ENCODE measurements at regions not wholly inside any gene's neighbourhood (a gene's known extent, or its start where the extent isn't known, plus 50 kb on each side); places are given as distances from the start of the nearest gene placed in this dataset.
A peak's percentile ranks its signal among the peaks of the same experiment; 100 is the strongest.
"Not testable (repeated sequence)": the region's sequence is repeated elsewhere in the genome, so short reads cannot be mapped to it uniquely, and the experiment has no call there.

- not testable (repeated sequence) for DNase-seq
These were observed 890.1 kb upstream of the MANEA start for GRCh38 chr6:94687255-94687654.

- DNase-seq = no peak
These were observed 893.9 kb upstream of the MANEA start for GRCh38 chr6:94683409-94683808.

- no peak for DNase-seq
These were observed 896.6 kb upstream of the MANEA start for GRCh38 chr6:94680669-94681212.

- no peak for DNase-seq
These were observed 904.1 kb upstream of the MANEA start for GRCh38 chr6:94673251-94673650.

GRCh38 chr6:94670017-94670416 lies 907.3 kb upstream of the MANEA start:
- no peak for DNase-seq

DNA sequence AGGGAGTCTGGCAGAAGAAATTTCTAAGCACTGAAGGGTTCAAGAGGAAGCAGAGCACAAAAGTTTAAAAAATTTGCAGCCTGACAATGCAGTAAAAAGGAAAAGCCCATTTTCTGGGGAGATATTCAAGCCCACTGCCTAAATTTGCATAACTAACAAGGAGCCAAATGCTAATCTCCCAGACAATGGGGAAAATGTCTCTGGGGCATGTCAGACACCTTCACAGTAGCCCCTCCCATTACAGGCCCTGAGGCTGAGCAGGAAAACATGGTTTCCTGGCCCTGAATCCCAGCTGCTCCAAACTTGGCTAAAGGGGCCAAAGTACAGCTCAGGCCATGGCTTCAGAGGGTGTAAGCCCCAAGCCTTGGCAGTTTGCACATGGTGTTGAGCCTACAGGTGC lies 908.5 kb upstream of the MANEA start:
- DNase-seq = no peak

DNA sequence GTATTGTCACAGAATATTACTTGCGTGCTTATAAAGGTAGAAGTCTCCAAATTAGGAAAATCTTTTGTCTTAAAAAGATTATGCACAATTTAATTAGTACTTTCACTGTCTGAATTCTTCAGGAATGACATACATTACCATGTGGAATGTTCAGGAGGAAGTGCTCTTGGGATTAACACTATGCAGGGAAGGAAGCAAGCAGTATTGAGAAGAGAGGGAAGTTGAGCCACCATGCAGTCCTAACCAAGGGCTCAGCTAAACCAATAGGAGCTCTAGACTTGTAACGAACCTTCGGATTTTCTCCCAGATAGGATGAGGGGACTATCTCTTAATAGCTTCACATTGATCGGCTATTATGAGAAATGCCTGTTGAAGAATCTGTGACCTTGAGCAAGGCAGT lies 918.4 kb upstream of the MANEA start:
- no peak for DNase-seq

GRCh38 chr6:94651239-94651638 lies 926.1 kb upstream of the MANEA start:
- DNase-seq = no peak

DNA sequence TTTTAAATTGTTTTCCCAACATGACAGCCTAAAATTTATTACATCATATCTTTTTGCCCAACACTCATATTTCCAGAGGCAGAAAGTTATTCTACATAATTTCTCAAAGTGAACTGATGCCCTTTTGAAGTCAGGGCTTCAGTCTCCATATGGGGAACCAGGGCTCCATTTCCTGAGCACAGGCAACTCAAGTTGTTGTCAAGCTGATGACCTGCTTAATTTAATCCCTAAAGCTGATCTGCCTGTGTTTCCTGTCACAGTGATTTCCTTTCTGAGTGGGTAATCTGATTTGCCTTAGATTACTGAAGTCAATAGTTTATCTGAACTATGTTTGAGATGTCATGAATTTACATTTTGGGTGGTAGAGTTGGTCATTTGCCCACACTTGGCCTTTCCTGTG lies 932.1 kb upstream of the MANEA start:
- DNase-seq = peak; percentile 88

DNA sequence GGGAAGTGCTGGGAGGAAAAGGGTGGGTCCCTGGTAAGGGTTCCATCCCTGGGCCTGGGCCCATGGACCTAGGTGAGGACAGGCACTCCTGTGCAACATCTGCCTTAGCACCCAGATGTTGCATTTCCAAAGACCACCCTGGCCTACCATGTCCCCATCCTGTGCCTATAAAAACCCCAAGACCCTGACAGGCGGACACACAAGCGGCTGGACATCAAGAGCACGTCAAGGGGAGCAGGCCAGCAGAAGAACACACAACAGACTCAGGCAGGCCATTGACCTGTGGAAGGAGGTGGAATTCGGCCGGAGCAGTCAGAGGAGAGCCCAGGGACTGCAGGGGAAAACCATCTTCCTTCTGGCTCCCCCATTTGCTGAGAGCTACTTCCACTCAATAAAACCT lies 937.8 kb upstream of the MANEA start:
- DNase-seq = no peak

DNA sequence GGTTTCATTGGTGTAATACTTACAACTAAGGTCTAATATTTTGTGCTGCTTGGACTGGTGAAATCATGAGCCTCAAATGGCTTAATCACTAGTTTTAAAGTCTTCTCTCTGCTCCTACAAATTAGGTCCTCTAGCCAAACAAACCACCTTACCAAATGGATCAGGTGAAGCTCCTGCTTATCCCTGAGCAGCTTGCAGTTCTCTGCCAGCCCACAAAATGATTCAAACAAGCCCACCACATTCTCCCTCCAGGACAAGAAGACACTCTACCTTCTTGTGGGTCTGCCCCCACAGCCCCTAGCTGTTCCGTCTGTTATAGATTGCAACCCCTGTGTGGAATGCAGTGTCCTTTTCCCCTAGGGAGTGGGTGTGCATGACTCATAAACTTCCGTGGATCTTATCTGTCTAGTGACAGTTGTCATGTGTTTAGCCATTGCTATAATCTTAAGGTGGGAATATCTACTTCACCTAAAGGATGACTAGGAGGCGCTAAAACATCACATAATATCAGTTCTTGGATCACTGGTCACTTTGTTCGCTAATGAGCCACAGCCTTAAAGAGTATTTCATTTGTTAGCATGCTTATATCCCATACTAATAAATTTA lies 940.5 kb upstream of the MANEA start:
- peak; percentile 50 for DNase-seq

DNA sequence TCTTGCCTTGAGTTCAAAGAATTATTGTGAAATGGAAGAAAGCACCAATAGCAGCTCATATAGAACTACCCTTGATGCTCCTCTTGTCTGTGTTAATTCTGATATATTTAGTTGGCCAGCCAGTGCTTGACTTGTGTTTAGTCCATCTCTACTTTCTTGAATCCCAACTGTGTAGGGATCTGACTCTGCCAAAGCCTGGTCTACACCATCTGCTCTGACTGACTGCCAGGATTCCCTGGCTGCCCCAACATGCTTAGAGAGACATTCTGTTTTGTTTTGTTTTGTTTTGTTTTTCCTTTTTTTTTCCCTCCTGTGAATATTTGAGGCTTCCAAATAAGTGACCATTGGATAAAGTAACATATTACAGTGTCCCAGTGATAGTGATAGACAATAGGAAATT lies 953.7 kb upstream of the MANEA start:
- no peak for DNase-seq

DNA sequence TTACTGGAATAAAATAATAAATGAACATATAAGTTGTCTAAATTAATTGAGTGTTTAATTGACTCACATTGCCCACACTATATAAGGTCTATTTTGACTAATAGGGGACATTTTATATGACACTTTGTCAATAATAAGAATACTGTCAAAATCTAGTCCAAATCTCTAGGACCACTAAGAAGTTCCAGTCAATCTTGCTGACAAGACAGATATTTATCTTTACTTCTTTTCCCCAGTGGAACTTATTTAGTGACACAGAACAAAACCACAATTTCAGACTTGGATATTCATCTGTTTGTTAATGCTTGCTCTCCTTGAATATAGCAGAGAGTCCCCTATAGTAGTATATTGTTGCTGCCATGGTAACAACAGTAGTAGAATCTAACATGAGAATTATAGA lies 954.6 kb upstream of the MANEA start:
- no peak for DNase-seq

DNA sequence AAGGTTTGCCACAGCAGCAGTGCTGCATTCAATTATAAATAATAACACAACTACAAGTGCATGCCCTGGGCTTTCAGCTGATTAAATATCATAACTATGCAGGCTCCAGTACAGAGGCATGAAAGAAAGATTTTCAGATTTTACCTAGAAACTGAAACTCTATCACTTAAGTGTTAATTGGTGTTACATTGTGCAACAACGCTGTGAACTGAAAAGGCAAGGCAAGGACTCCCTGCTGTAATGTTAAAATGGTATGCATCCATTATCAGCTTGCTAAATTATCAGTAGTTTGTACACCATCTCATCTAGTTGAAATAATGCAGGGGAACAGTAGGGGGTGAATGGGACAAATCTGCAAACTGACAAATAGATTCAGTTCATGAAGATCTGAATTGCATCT lies 976.7 kb upstream of the MANEA start:
- no peak for DNase-seq

DNA sequence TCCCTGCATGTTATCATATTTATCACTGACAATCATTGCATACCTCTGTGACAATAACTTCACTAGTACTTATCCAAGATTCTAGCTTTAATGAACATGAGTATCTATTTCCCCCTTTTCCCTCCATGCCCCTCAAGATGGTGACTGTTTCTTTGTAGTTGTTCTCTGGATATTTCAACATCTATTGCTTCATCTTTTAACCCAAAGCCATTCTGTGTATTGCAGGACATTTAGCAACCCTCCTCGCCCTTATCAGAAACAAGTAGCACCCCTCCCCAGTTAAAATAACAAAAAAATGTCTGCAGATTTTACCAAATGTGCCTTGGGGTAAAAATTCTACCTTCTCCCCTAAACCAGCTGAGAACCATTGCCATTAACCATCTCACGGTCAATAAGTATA lies 979.8 kb upstream of the MANEA start:
- DNase-seq = no peak

DNA sequence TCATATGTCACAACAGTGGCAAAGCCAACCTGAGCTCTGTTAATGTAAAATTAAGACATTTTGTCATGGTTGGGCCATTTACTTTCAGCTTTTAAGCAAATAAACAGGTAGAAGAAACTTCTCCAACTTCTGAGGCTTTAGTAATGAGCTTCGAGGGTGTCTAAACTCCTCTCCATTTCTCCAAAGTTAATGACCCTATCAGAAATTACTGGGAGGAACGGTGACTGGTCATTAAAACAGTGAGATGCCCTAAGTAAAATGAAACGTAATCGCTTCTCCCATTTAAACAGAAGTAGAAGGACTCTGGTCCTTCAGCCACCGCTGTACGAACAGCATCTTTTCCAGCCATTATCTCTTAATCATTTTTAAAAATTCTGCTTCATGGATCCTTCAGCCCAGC lies 986.9 kb upstream of the MANEA start:
- no peak for DNase-seq

DNA sequence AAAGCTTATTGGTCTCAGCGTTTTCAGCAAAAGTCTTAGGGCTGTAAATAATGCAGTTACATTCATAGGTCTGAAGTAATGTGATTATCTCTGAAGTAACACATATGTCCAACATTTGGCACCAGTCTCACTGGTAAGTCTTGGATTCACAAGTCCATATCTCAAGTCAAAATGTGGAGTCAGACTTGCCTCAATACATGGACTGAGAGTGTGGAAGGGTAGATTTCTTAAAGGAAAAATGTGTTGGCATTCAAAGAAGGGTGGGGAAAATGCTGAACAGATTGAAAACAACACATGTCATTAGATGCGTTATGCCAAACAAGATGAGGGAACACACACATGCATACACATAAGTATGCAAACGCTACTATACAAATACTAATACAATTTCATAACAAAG lies 989.0 kb upstream of the MANEA start:
- peak; percentile 80 for DNase-seq

DNA sequence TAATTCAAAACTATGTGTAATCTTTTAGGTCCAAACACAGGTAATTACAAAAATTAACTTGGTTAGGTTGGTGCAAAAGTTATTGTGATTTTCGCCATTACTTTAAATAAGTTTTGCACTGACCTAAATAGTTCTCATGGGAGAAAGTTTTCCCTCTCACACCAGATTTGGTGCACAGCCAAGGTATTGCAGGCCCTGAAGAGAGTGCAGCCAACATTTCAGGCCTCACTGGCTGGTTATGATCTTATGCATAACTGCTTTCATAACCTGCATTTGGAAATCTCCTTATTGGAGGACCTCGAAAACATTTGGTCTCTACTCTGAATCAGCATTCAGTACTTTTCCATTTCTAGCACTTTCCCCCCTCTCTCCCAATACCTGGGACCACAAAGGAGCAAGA lies 993.1 kb upstream of the MANEA start:
- DNase-seq = no peak

- DNase-seq = no peak
These were observed 1006.8 kb upstream of the MANEA start for GRCh38 chr6:94570581-94570980.

DNA sequence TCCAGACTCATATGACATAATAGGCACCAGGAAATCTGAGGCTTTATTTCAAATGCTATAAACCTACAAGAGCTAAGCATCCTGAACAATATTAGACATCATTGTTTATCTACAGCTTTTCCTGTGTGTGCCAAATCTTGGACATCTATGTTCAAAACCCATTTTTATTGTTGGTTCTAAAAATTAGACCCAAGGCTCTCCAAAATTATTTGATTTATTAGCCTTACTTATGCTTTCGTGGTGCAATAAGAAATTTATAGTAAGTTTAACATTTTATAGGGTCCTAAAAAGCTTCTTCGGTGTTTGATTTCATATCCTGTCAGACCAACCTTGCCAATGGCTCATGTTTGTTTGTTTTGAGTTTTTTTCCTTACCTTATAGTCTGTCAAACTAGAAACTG lies 1014.5 kb upstream of the MANEA start:
- DNase-seq = no peak

GRCh38 chr6:94559829-94560537 lies 1017.4 kb upstream of the MANEA start:
- DNase-seq = no peak

GRCh38 chr6:94557207-94557606 lies 1020.1 kb upstream of the MANEA start:
- not testable (repeated sequence) for DNase-seq

- DNase-seq = no peak
These were observed 1029.1 kb upstream of the MANEA start for GRCh38 chr6:94548201-94548600.

- no peak for DNase-seq
These were observed 1041.5 kb upstream of the MANEA start for GRCh38 chr6:94535798-94536197.

Data from NCI-H82 (cell line).